ENCODE measurements at regions not wholly inside any gene's neighbourhood (a gene's known extent, or its start where the extent isn't known, plus 50 kb on each side); places are given as distances from the start of the nearest gene placed in this dataset.

DNA sequence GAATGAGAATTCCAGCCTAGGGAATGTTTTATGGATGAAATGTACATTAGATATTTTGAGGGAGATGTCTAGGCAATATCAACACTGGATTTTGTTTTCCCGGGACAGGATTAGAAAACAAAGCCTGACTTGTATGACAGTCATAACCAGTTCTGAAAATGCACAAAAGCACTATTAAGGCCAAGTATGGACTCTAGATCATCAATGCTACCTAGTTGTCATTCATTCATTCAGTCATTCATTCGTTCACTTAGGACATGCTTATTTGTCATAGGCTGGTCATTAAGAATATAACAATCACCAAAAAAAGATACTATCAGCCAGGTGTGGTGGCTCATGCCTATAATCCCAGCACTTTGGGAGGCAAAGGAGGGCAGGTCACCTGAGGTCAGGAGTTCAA lies 511.2 kb downstream of the CMPK2 start:
- peaks cover 6% of the 10 kb centered on the region for H3K36me3 Mint-ChIP-seq
- no peaks in the 10 kb centered on the region for H3K79me2 ChIP-seq (ENCODE audit: low read depth)

GRCh38 chr2:6355886-6356761 lies 509.6 kb downstream of the CMPK2 start:
- no peaks in the 10 kb centered on the region for H3K9me3 ChIP-seq (ENCODE audit: low read depth)
- H3K27ac ChIP-seq: no peak overlapping the region
- H3K4me1 ChIP-seq: peaks cover 3% of the 10 kb centered on the region
- no peaks in the 10 kb centered on the region for H3F3A ChIP-seq (ENCODE audit: low read depth)
- no peaks in the 10 kb centered on the region for H3K36me3 ChIP-seq
- peak overlapping the region; percentile 50 for H3K27ac Mint-ChIP-seq
- H3K4me3 Mint-ChIP-seq: no peak overlapping the region
- no peak overlapping the region for H3K4me2 ChIP-seq
- H3K4me1 Mint-ChIP-seq: peaks cover 4% of the 10 kb centered on the region
- H3K27me3 ChIP-seq: no peaks in the 10 kb centered on the region
- H3K4me3 ChIP-seq: no peak overlapping the region
- H4K20me1 ChIP-seq (ENCODE audit: low read depth): no peaks in the 10 kb centered on the region
- no peak overlapping the region for H3K9ac ChIP-seq
- peaks cover 5% of the 10 kb centered on the region for H3K9me3 Mint-ChIP-seq
- peaks cover 6% of the 10 kb centered on the region for H3K27me3 Mint-ChIP-seq (ENCODE audit: insufficient read depth, low read depth)
- H2AFZ ChIP-seq (replicated peaks): peak overlapping the region; percentile 30
- peaks cover 7% of the 10 kb centered on the region for H3K36me3 Mint-ChIP-seq
- no peaks in the 10 kb centered on the region for H3K79me2 ChIP-seq (ENCODE audit: low read depth)
- no peak for DNase-seq (ENCODE audit: low spot score)
- TF ChIP-seq EZH2phosphoT487 (IDR thresholded peaks at IDR 0.05): no peak
- no peak for TF ChIP-seq EZH2 (IDR thresholded peaks at IDR 0.05)
- TF ChIP-seq CTCF (IDR thresholded peaks at IDR 0.05): no peak

More for the DNA sequence above, 511.2 kb downstream of the CMPK2 start:
- no peaks in the 10 kb centered on the region for H3K27me3 ChIP-seq
- H3K27me3 Mint-ChIP-seq (ENCODE audit: insufficient read depth, low read depth): peaks cover 3% of the 10 kb centered on the region
- H3K36me3 ChIP-seq: no peaks in the 10 kb centered on the region
- H3K4me3 Mint-ChIP-seq: no peak overlapping the region
- no peaks in the 10 kb centered on the region for H4K20me1 ChIP-seq (ENCODE audit: low read depth)
- H3K9me3 Mint-ChIP-seq: peaks cover 3% of the 10 kb centered on the region
- H3K9ac ChIP-seq: no peak overlapping the region
- H3K4me3 ChIP-seq: no peak overlapping the region
- no peak overlapping the region for H3K27ac ChIP-seq
- H2AFZ ChIP-seq (replicated peaks): no peak overlapping the region
- H3F3A ChIP-seq (ENCODE audit: low read depth): no peaks in the 10 kb centered on the region
- H3K9me3 ChIP-seq (ENCODE audit: low read depth): no peaks in the 10 kb centered on the region
- DNase-seq (ENCODE audit: low spot score): no peak
- no peak overlapping the region for H3K27ac Mint-ChIP-seq
- peaks cover 4% of the 10 kb centered on the region for H3K4me1 Mint-ChIP-seq
- H3K4me1 ChIP-seq: peaks cover 3% of the 10 kb centered on the region
- no peak for TF ChIP-seq CTCF (IDR thresholded peaks at IDR 0.05)
- TF ChIP-seq EZH2 (IDR thresholded peaks at IDR 0.05): no peak
- no peak for TF ChIP-seq EZH2phosphoT487 (IDR thresholded peaks at IDR 0.05)
- no peak overlapping the region for H3K4me2 ChIP-seq

- H3K9me3 Mint-ChIP-seq: peaks cover 8% of the 10 kb centered on the region
- H3K27ac ChIP-seq: no peak overlapping the region
- H3K4me1 ChIP-seq: no peaks in the 10 kb centered on the region
- H3K36me3 Mint-ChIP-seq: peaks cover 6% of the 10 kb centered on the region
- no peaks in the 10 kb centered on the region for H3F3A ChIP-seq (ENCODE audit: low read depth)
- H4K20me1 ChIP-seq (ENCODE audit: low read depth): no peaks in the 10 kb centered on the region
- H3K27me3 Mint-ChIP-seq (ENCODE audit: insufficient read depth, low read depth): peaks cover 6% of the 10 kb centered on the region
- peaks cover 4% of the 10 kb centered on the region for H3K4me1 Mint-ChIP-seq
- no peaks in the 10 kb centered on the region for H3K36me3 ChIP-seq
- no peak overlapping the region for H3K4me3 ChIP-seq
- no peak overlapping the region for H3K4me3 Mint-ChIP-seq
- H3K9ac ChIP-seq: no peak overlapping the region
- no peaks in the 10 kb centered on the region for H3K27me3 ChIP-seq
- TF ChIP-seq CTCF (IDR thresholded peaks at IDR 0.05): no peak
- H3K9me3 ChIP-seq (ENCODE audit: low read depth): no peaks in the 10 kb centered on the region
- no peak for DNase-seq (ENCODE audit: low spot score)
- H2AFZ ChIP-seq (replicated peaks): no peak overlapping the region
- no peak overlapping the region for H3K27ac Mint-ChIP-seq
- H3K4me2 ChIP-seq: no peak overlapping the region
- no peaks in the 10 kb centered on the region for H3K79me2 ChIP-seq (ENCODE audit: low read depth)
These were observed 507.2 kb downstream of the CMPK2 start for GRCh38 chr2:6358546-6358945.

All from neural progenitor cell (in vitro differentiated cells).